H54 (cell line): ENCODE measurements at regions not wholly inside any gene's neighbourhood (a gene's known extent, or its start where the extent isn't known, plus 50 kb on each side); places are given as distances from the start of the nearest gene placed in this dataset.

Source experiments
- DNase-seq: peaks from one replicate; pipeline ENCODE4 v3.0.0; 2011; ENCODE audit warnings: low spot score, mixed read lengths; ENCODE audit not compliant: insufficient read length
- FAIRE-seq: peaks from 3 replicates; lab custom pipeline; 2011; peaks lifted over from hg19 to GRCh38; lab: Jason Lieb, UNC
- POLR2A ChIP-seq: IDR thresholded peaks from 2 replicates; pipeline ENCODE4 v1.6.1; 2011; ENCODE audit warnings: low read depth, mild to moderate bottlenecking, low read length

GRCh38 chr19:28665748-28666147, 547.2 kb downstream of the UQCRFS1 start:
- no peak for TF ChIP-seq POLR2A
- DNase-seq (no peak), FAIRE-seq (no peak)

- no peak for FAIRE-seq
- no peak for DNase-seq
- TF ChIP-seq POLR2A, result no peak
Measured at GRCh38 chr19:28656644-28657043, 556.3 kb downstream of the UQCRFS1 start.

- FAIRE-seq (no peak), DNase-seq (no peak)
- no peak for TF ChIP-seq POLR2A
Measured at GRCh38 chr19:28655054-28655453, 557.9 kb downstream of the UQCRFS1 start.

GRCh38 chr19:28652765-28653164, 560.2 kb downstream of the UQCRFS1 start:
- no peak for DNase-seq
- no peak for FAIRE-seq

GRCh38 chr19:28646629-28647028, 566.3 kb downstream of the UQCRFS1 start:
- FAIRE-seq, result no peak
- TF ChIP-seq POLR2A, result no peak
- DNase-seq, result no peak

More at GRCh38 chr19:28652765-28653164, 560.2 kb downstream of the UQCRFS1 start:
- no peak for TF ChIP-seq POLR2A

- FAIRE-seq, result no peak
- no peak for TF ChIP-seq POLR2A
Measured at GRCh38 chr19:28644169-28644775, 568.7 kb downstream of the UQCRFS1 start.

GRCh38 chr19:28642787-28643683, 569.9 kb downstream of the UQCRFS1 start:
- TF ChIP-seq POLR2A, result no peak
- no peak for FAIRE-seq
- DNase-seq, result no peak

More at GRCh38 chr19:28644169-28644775, 568.7 kb downstream of the UQCRFS1 start:
- no peak for DNase-seq

GRCh38 chr19:28641395-28641794, 571.6 kb downstream of the UQCRFS1 start:
- FAIRE-seq (no peak), DNase-seq (no peak)
- no peak for TF ChIP-seq POLR2A

GRCh38 chr19:28640506-28640905, 572.4 kb downstream of the UQCRFS1 start:
- DNase-seq, result no peak
- TF ChIP-seq POLR2A, result no peak
- no peak for FAIRE-seq

- no peak for TF ChIP-seq POLR2A
- DNase-seq, result no peak
- no peak for FAIRE-seq
Measured at GRCh38 chr19:28638445-28638844, 574.5 kb downstream of the UQCRFS1 start.

GRCh38 chr19:28636706-28637105, 576.2 kb downstream of the UQCRFS1 start:
- TF ChIP-seq POLR2A, result no peak
- no peak for DNase-seq
- FAIRE-seq, result no peak

- no peak for TF ChIP-seq POLR2A
- DNase-seq (no peak), FAIRE-seq (no peak)
Measured at GRCh38 chr19:28636016-28636629, 576.8 kb downstream of the UQCRFS1 start.

GRCh38 chr19:28634837-28635236, 578.1 kb downstream of the UQCRFS1 start:
- no peak for FAIRE-seq
- DNase-seq, result no peak
- no peak for TF ChIP-seq POLR2A

GRCh38 chr19:28634019-28634328, 579.0 kb downstream of the UQCRFS1 start:
- FAIRE-seq, result no peak

More at GRCh38 chr19:28634019-28634328, 579.0 kb downstream of the UQCRFS1 start:
- DNase-seq, result no peak
- TF ChIP-seq POLR2A, result no peak
